ENCODE measurements at regions not wholly inside any gene's neighbourhood (a gene's known extent, or its start where the extent isn't known, plus 50 kb on each side); places are given as distances from the start of the nearest gene placed in this dataset.

DNA sequence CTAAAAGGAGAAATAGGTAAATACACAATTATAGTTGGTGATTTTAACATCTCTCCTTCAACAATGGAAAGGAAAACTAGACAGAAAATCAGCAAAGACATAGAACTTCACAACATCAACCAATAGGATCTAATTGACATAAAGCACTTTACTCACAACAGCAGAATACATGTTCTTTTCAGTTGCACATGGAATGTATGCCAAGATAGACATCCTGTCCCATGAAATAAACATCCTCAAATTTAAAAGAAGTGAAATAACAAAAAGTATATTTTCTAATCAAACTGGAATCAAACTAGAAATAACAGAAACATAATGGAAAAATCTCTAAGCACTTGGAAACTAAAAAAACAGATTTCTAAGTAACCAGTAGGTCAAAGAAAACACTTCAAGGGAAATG is 296.2 kb upstream of the RGS6 start:
- no peaks in the 10 kb centered on the region for H3K27me3 ChIP-seq
- no peak for ATAC-seq
- no peaks in the 10 kb centered on the region for H3K4me1 ChIP-seq
- intact Hi-C loops (cut with DNase I), result no loop called here
- no peaks in the 10 kb centered on the region for H3K36me3 ChIP-seq
- H3K27ac ChIP-seq, result no peak overlapping the region
- H3K4me3 ChIP-seq, result no peak overlapping the region
- no peaks in the 10 kb centered on the region for H3K9me3 ChIP-seq
- TF ChIP-seq, protein P1, sequence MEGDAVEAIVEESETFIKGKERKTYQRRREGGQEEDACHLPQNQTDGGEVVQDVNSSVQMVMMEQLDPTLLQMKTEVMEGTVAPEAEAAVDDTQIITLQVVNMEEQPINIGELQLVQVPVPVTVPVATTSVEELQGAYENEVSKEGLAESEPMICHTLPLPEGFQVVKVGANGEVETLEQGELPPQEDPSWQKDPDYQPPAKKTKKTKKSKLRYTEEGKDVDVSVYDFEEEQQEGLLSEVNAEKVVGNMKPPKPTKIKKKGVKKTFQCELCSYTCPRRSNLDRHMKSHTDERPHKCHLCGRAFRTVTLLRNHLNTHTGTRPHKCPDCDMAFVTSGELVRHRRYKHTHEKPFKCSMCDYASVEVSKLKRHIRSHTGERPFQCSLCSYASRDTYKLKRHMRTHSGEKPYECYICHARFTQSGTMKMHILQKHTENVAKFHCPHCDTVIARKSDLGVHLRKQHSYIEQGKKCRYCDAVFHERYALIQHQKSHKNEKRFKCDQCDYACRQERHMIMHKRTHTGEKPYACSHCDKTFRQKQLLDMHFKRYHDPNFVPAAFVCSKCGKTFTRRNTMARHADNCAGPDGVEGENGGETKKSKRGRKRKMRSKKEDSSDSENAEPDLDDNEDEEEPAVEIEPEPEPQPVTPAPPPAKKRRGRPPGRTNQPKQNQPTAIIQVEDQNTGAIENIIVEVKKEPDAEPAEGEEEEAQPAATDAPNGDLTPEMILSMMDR (IDR thresholded peaks at IDR 0.05), result no peak
- TF ChIP-seq POLR2A (IDR thresholded peaks at IDR 0.05), result no peak
- no peak for DNase-seq

DNA sequence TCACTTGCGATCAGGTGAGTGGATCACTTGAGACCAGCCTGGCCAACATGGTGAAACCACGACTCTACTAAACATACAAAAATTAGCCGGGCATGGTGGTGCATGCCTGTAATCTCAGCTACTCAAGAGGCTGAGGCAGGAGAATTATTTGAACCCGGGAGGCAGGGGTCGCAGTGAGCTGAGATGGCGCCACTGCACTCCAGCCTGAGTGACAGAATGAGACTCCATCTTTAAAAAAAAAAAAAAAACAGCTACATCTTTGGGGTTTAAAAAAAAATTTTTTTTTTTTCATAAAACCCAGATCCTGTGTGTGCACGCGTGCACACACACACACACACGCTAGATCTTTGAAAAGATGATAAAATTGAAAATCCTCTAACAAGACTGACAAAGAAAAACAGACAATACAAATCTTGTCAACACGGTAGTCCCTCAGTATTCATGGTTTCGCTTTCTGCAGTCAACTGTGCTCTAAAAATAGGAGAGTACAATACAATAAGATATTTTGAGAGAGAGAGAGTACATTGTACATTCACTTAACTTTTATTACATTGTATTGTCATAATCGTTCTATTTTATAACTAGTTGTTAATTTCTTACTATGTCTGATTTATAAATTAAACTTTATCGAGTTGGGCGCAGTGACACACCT is 295.3 kb upstream of the RGS6 start:
- ATAC-seq, result no peak
- no peaks in the 10 kb centered on the region for H3K27me3 ChIP-seq
- H3K36me3 ChIP-seq, result no peaks in the 10 kb centered on the region
- intact Hi-C loops (cut with DNase I), result no loop called here
- TF ChIP-seq, protein P1 (IDR thresholded peaks at IDR 0.05), result no peak
- no peak for TF ChIP-seq POLR2A (IDR thresholded peaks at IDR 0.05)
- no peaks in the 10 kb centered on the region for H3K9me3 ChIP-seq
- no peak for DNase-seq
- H3K4me1 ChIP-seq, result no peaks in the 10 kb centered on the region
- WGBS (ENCODE audit: insufficient coverage, low coverage, low lambda C conversion rate, missing lambda C conversion rate), result 97% methylated on average over 14 of the region's 14 CpGs
- no peak overlapping the region for H3K4me3 ChIP-seq
- H3K27ac ChIP-seq, result no peak overlapping the region

DNA sequence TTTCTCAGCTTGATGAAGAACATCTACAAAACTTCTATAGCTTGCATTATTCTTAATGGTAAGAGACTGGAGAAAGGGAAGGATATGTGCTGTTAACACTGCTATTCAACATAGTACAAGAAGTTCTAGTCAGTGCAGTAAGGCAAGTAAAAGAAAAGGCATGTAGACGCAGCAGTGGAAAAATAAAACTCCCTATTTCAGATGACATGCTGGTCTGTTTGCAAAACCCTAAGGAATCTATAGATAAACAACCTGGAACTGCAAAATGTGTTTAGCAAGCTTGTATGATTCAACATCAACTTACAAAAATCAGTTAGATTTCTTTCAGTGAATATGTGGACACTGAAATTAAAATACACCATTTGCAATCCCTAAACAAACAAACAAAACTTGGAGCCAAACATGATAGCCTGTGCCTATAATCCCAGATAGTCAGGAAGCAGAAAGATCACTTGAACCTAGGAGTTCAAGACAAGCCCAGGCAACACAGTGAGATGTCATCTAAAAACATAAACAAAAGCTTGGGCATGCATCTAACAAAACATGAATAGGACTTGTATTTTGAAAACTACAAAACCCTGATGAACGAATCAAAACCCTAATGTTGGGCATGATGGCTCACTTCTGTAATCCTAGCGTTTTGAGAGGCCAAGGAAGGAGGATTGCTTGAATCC is 293.6 kb upstream of the RGS6 start:
- DNase-seq (no peak), ATAC-seq (no peak)
- Histone ChIP-seq H3K4me3 (no peak overlapping the region), H3K4me1 (no peaks in the 10 kb centered on the region), H3K27ac (no peak overlapping the region), H3K27me3 (no peaks in the 10 kb centered on the region), H3K36me3 (no peaks in the 10 kb centered on the region), H3K9me3 (no peaks in the 10 kb centered on the region)
- TF ChIP-seq POLR2A (IDR thresholded peaks at IDR 0.05), result no peak
- TF ChIP-seq, protein P1 (IDR thresholded peaks at IDR 0.05), result no peak
- WGBS (ENCODE audit: insufficient coverage, low coverage, low lambda C conversion rate, missing lambda C conversion rate), result 90% methylated on average over 3 of the region's 3 CpGs
- intact Hi-C loops (cut with DNase I), result no loop called here

DNA sequence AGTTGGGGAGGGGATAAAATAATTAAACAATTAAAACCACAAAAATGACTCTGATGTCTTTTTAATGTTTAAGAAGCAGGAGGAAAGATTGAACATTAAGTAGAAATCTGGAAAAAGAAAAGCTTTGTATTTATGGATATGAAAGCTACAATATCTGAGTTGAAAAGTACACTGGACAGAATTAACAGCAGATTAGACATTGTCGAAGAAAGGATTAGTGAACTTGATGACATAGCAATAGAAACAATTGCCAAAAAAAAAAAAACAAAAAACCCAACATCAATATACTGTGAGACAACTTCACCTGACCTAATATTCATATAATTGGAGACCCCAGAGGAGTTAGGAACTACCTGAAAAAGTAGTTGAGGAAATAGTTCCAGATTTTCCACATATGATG is 289.5 kb upstream of the RGS6 start:
- no peak overlapping the region for H3K4me3 ChIP-seq
- ATAC-seq (no peak), DNase-seq (no peak)
- H3K4me1 ChIP-seq, result no peaks in the 10 kb centered on the region
- H3K9me3 ChIP-seq, result no peaks in the 10 kb centered on the region
- H3K27ac ChIP-seq, result no peak overlapping the region
- no peaks in the 10 kb centered on the region for H3K36me3 ChIP-seq
- H3K27me3 ChIP-seq, result no peaks in the 10 kb centered on the region
- 100% methylated on average over 1 of the region's 1 CpG for WGBS (ENCODE audit: insufficient coverage, low coverage, low lambda C conversion rate, missing lambda C conversion rate)
- intact Hi-C loops (cut with DNase I), result no loop called here
- TF ChIP-seq, protein P1 (IDR thresholded peaks at IDR 0.05), result no peak
- TF ChIP-seq POLR2A (IDR thresholded peaks at IDR 0.05), result no peak

All from right lobe of liver (tissue), 6 donors.